HEK293T (cell line): ENCODE measurements at regions not wholly inside any gene's neighbourhood (a gene's known extent, or its start where the extent isn't known, plus 50 kb on each side); places are given as distances from the start of the nearest gene placed in this dataset.

Source experiments
- ARNT ChIP-seq: fragments of 450-650 bp; IDR thresholded peaks from 2 replicates; pipeline ENCODE4 v1.6.1; 2017; ENCODE audit warnings: mild to moderate bottlenecking
- BHLHE40 ChIP-seq: fragments of 450-650 bp; IDR thresholded peaks from 2 replicates; pipeline ENCODE4 v1.6.1; 2016; ENCODE audit warnings: mild to moderate bottlenecking, moderate library complexity, borderline replicate concordance
- FOXA1 ChIP-seq: fragments of 450-650 bp; IDR thresholded peaks from 2 replicates; pipeline ENCODE4 v1.6.1; 2016; ENCODE audit warnings: mild to moderate bottlenecking
- FOXK2 ChIP-seq: fragments of 450-650 bp; IDR thresholded peaks from 2 replicates; pipeline ENCODE4 v1.6.1; 2016; ENCODE audit warnings: mild to moderate bottlenecking
- FOXM1 ChIP-seq: fragments of 450-650 bp; IDR thresholded peaks from 2 replicates; pipeline ENCODE4 v1.6.1; 2017; ENCODE audit warnings: mild to moderate bottlenecking, borderline replicate concordance
- L3MBTL2 ChIP-seq: fragments of 450-650 bp; conservative IDR thresholded peaks from 2 replicates; pipeline ENCODE4 v1.6.1; 2016; ENCODE audit warnings: mild to moderate bottlenecking
- LEF1 ChIP-seq: fragments of 450-650 bp; IDR thresholded peaks from 2 replicates; pipeline ENCODE4 v1.6.1; 2017; ENCODE audit warnings: mild to moderate bottlenecking, borderline replicate concordance
- NFRKB ChIP-seq: fragments of 450-650 bp; IDR thresholded peaks from 2 replicates; pipeline ENCODE4 v1.6.1; 2016; ENCODE audit warnings: mild to moderate bottlenecking, moderate library complexity
- PKNOX1 ChIP-seq: fragments of 450-650 bp; IDR thresholded peaks from 2 replicates; pipeline ENCODE4 v1.6.1; 2016
- SP1 ChIP-seq: fragments of 450-650 bp; IDR thresholded peaks from 2 replicates; pipeline ENCODE4 v1.6.1; 2017
- SUZ12 ChIP-seq: fragments of 450-650 bp; IDR thresholded peaks from 2 replicates; pipeline ENCODE4 v1.6.1; 2016; ENCODE audit warnings: mild to moderate bottlenecking

GRCh38 chr15:95091444-95091843, 860.1 kb downstream of the MCTP2 start:
- no peak for TF ChIP-seq FOXM1
- TF ChIP-seq L3MBTL2, result no peak
- no peak for TF ChIP-seq FOXA1
- TF ChIP-seq BHLHE40, result no peak
- TF ChIP-seq ARNT, result no peak
- TF ChIP-seq SUZ12, result no peak
- no peak for TF ChIP-seq SP1
- no peak for TF ChIP-seq LEF1
- no peak for TF ChIP-seq NFRKB
- TF ChIP-seq PKNOX1, result no peak
- TF ChIP-seq FOXK2, result no peak
